Myocyte (in vitro differentiated cells): ENCODE measurements at regions not wholly inside any gene's neighbourhood (a gene's known extent, or its start where the extent isn't known, plus 50 kb on each side); places are given as distances from the start of the nearest gene placed in this dataset.

Source experiments
- DNase-seq: peaks from one replicate; pipeline ENCODE4 v3.0.0-alpha.2; 2012; ENCODE audit warnings: low read depth

- DNase-seq = no peak
These were observed 84.3 kb downstream of the MCFD2 start for GRCh38 chr2:46831051-46831868.

GRCh38 chr2:46829231-46829995 lies 86.2 kb downstream of the MCFD2 start:
- DNase-seq = peak; percentile 51

DNA sequence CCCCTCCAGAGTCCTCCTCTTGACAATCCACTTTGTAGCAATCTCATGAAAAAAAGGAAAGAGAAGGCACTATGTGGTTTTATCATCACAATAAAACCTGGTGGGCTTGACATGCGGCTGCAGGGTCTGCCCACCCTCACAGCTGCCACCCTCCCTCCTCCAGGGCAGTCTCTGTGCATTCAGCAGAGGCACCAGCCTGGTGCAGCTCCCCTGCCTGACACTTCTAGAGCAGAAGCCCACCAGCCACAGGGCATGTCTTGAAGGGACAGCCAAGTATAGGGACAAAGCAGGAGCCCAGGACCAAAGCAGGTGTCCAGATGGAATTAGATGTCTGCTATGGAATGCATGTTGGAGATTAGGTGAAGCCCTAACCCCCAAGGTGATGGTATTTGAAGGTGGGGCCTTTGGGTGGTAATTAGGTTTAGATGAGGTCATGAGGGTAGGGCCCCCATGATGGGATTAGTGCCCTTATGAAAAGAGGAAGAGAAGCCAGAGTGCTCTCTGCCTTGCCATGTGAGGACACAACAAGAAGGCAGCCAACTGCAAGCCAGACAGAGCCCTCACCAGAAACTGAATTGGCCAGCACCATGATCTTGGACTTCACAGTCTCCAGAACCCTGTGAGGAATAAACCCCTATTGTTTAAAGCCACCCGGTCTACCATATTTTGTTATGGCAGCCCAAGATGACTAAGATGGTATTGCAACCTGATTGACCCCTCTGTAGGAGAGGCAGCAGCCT lies 86.9 kb downstream of the MCFD2 start:
- no peak for DNase-seq

DNA sequence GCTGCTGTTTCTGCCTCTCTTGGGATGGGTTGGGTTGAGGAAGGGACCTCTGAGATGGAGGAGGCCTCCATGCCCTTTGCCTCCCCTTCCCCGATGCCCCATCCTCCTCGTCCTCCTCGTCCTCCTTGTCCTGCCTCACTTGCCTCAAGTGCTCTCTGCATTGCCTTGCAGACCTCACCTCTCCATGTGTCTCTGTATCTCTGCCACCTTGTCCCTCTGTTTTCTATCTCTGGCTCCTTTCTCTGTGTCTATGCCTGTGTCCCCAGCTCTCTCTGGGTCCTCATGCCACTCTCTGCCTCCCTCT lies 87.5 kb downstream of the MCFD2 start:
- no peak for DNase-seq

- peak; percentile 51 for DNase-seq
These were observed 88.1 kb downstream of the MCFD2 start for GRCh38 chr2:46827274-46828134.

DNA sequence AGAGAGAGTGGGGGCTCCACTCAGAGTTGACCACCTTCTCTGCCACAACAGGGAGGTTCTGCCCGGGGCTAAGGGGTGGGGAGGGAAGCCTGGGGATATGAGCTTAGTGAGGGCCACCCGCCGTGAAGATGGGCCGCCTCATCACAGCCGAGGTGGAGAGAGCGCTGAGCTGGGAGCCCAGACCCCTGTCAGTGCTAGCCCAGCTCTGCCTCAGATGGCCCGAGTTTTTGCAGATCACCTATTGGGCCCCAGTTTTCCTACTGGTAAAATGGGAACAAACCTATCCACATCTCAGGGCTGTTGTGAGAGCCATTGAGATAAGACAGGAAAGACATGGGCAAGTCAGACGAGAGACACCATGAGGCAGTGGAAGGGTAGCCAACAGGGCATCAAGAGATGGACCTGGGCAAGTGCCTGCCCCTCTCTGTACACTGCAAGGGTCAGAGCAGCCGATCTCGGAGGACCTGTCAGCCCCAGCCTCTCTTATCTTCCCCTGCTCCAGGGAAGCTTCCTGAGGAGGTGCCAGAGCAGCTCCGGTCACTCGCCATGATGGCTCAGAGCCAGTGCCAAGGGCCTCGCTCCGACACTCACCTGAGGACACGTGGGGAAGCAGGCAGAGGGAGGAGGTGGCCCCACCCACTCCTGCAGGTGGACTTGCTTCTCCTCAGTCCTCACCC lies 88.9 kb downstream of the MCFD2 start:
- DNase-seq = no peak

- peak; percentile 68 for DNase-seq
These were observed 89.6 kb downstream of the MCFD2 start for GRCh38 chr2:46825939-46826568.

DNA sequence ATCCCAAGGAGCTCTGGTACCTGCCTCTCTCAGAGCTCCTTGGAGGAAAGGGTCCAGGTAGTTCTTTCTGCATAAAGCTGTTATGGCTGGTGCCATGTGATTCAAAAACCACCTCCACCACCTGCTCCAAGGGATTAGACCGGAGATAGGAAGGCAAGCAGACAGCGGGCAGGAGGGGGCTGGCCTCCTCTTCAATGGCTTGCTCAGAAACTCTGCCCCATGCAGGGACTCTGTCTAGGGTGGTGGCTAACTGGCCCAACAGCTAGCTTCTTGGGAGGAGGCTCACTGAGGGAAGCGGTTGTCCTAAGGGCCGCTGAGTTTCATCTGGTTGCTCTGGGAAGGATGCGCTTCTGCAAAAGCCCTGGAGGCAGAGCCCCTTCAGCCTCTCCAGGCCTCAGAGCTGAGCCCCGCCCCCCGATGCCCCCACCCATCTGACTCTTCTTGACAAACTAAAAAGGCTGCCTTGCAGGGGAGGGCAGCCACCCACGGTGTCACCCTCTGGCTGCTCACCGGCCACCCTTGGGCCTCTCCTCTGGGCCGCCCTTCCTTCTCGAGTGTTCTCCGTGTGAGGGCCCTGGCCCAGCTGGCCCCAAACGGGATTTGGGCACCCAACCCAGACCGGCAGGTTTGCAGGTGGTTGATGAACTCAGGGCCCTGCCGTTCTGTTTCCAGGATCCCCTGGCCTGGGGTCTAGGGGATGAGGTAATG lies 90.2 kb downstream of the MCFD2 start:
- no peak for DNase-seq

DNA sequence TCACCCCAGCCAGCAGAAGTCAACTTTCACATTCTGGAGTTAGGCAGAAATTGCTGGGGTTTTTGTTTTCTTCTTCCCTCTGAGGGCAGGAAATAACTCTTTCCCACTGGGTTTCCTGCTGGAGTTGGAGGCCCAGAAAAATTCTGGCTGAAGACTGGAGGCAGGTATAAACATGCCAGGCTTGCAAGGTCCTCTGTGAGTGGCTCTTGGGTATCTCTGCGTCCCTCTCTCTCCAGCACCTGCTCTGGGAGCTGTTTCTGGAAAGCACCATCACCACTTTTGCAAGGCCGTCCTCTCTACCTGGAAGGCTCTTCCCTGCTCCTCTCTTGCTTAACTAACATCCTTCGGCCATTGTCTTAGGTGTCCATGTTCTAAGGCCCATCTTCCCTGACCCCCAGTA lies 91.0 kb downstream of the MCFD2 start:
- no peak for DNase-seq

GRCh38 chr2:46821600-46821999 lies 94.0 kb downstream of the MCFD2 start:
- no peak for DNase-seq

DNA sequence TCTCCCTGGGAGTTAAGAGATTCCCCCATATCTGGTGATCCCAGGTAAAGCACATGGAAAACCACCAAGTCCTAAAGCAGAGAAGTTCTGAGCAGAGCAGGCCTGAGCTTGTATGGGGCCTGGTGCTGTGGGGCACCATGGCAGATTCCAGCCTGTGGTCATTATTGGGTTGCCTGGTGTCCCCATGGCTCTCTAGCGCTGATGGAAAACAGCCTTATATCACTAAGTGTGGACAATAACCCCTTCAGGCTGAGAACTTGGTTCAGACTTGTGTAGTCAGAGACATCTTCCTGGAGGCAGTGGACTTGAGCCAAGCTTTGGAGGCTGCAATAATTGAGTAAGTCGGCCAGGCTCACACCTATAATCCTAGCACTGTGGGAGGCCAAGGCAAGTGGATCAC lies 96.8 kb downstream of the MCFD2 start:
- DNase-seq = no peak

GRCh38 chr2:46818141-46818621 lies 97.4 kb downstream of the MCFD2 start:
- no peak for DNase-seq

- DNase-seq = no peak
These were observed 98.5 kb downstream of the MCFD2 start for GRCh38 chr2:46816846-46817726.

DNA sequence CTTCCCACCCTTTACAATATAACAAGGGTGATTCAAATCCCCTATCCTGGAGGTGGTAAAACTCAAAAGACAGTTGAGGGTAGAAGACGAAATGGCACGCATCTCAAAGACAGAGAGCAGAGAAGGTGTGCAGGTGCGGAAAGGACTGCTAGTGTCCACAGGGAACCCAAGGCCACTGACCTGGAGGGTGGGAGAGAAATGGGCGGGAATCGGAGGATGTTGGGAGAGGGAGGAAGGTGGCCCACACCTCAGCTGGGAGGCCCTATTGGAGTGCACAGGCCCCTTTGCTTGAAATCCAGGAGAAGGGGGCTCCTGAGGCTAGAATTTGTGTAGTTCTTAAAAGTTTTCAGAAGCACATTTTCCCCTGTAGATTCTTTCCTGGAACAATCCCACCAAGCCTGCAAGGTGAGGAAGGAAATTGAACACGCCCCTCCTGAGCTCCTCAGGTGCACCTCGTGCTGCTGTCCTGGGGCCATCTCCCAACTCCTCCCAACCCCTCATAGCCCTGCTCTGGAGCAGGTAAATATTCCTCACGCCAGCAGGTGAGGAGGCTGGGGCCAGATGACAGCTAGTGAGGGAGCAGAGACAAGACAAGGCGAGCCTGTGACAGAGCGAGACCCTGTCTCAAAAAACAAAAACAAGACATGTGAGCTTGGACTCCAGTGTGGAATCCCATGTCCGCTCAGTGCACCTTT lies 99.3 kb downstream of the MCFD2 start:
- DNase-seq = no peak

- no peak for DNase-seq
These were observed 100.3 kb downstream of the MCFD2 start for GRCh38 chr2:46815121-46815802.

GRCh38 chr2:46814160-46814961 lies 101.2 kb downstream of the MCFD2 start:
- no peak for DNase-seq
